ENCODE measurements at regions not wholly inside any gene's neighbourhood (a gene's known extent, or its start where the extent isn't known, plus 50 kb on each side); places are given as distances from the start of the nearest gene placed in this dataset.

GRCh38 chr4:62791386-62791785, 1591.3 kb downstream of the ADGRL3 start:
- H3K27ac Mint-ChIP-seq: no peak overlapping the region
- DNase-seq (no peak), ATAC-seq (no peak)
- ChIA-PET POLR2A (no interaction called here), CTCF (no interaction called here)
- no peak overlapping the region for H3K4me3 Mint-ChIP-seq
- no peaks in the 10 kb centered on the region for H3K36me3 Mint-ChIP-seq (ENCODE audit: low read depth)
- intact Hi-C loops (cut with DNase I, micrococcal nuclease): no loop called here
- peaks cover 3% of the 10 kb centered on the region for H3K9me3 Mint-ChIP-seq (ENCODE audit: low read depth)
- no peaks in the 10 kb centered on the region for H3K27me3 Mint-ChIP-seq
- no peaks in the 10 kb centered on the region for H3K4me1 Mint-ChIP-seq

DNA sequence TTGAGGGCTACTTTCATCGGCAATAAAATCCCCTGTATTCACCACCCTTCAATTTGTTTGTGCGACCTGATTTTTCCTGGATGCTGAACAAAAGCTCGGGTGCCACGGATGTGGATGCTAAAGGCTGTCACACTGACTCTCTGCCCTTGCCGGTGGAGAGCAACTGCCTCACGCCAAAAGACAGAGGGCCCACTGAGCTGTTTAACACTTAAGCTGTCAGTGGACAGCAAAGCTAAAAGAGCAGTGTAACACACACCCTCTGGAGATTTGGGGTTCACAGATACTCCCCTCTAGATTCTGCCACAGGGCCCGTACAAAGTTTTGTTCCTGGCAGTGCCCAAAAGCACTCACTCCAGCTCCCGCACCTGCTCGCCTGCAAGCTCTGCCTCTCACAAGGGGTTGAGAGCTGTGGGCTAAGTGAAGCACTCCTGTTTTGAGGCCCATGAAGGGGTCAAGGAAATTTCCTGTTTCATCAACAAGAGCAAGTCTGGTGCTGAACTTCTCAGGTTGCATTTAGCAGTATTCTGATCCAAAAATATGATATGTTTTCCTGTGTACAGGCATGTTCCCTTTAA, 1571.9 kb downstream of the ADGRL3 start:
- CTCF ChIA-PET: no interaction called here
- POLR2A ChIA-PET: no interaction called here
- no peaks in the 10 kb centered on the region for H3K36me3 Mint-ChIP-seq (ENCODE audit: low read depth)
- intact Hi-C loops (cut with DNase I, micrococcal nuclease): no loop called here
- H3K4me3 Mint-ChIP-seq: no peak overlapping the region
- H3K4me1 Mint-ChIP-seq: no peaks in the 10 kb centered on the region
- DNase-seq (no peak), ATAC-seq (no peak)
- H3K27me3 Mint-ChIP-seq: no peaks in the 10 kb centered on the region
- no peak overlapping the region for H3K27ac Mint-ChIP-seq
- peaks cover 12% of the 10 kb centered on the region for H3K9me3 Mint-ChIP-seq (ENCODE audit: low read depth)

GRCh38 chr4:62740296-62740695, 1540.2 kb downstream of the ADGRL3 start:
- Mint-ChIP-seq H3K4me1 (no peaks in the 10 kb centered on the region), H3K36me3 (ENCODE audit: low read depth) (no peaks in the 10 kb centered on the region), H3K27ac (no peak overlapping the region), H3K27me3 (no peaks in the 10 kb centered on the region), H3K9me3 (ENCODE audit: low read depth) (peaks cover under 1% of the 10 kb centered on the region), H3K4me3 (no peak overlapping the region)
- ATAC-seq: no peak
- CTCF ChIA-PET: no interaction called here
- DNase-seq: no peak
- POLR2A ChIA-PET: no interaction called here
- intact Hi-C loops (cut with DNase I, micrococcal nuclease): no loop called here

DNA sequence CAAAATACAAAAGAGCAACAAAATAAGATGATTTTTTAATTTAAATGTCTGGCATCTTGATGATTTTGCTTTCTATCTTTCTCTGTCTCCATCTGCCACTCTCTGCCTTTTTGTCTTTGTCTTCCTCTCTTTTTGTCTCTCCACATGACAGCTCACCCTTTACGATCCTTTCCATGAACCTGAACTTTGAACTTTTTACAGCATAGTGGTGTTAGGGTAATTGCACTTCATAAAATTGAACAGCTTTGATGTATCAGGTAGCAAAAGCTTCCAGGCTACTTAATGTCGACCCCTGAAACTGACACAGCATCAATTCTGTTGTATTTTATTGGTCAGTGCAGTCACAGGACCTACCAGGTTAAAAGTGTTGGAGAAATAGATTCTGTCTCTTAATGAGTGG, 1517.0 kb downstream of the ADGRL3 start:
- H3K27me3 Mint-ChIP-seq: no peaks in the 10 kb centered on the region
- ATAC-seq (no peak), DNase-seq (no peak)
- H3K4me3 Mint-ChIP-seq: no peak overlapping the region
- peaks cover 2% of the 10 kb centered on the region for H3K9me3 Mint-ChIP-seq (ENCODE audit: low read depth)
- H3K36me3 Mint-ChIP-seq (ENCODE audit: low read depth): no peaks in the 10 kb centered on the region
- H3K4me1 Mint-ChIP-seq: no peaks in the 10 kb centered on the region
- no peak overlapping the region for H3K27ac Mint-ChIP-seq
- ChIA-PET CTCF (no interaction called here), POLR2A (no interaction called here)
- intact Hi-C loops (cut with DNase I, micrococcal nuclease): no loop called here

- Mint-ChIP-seq H3K27ac (no peak overlapping the region), H3K36me3 (ENCODE audit: low read depth) (no peaks in the 10 kb centered on the region), H3K27me3 (no peaks in the 10 kb centered on the region), H3K4me1 (no peaks in the 10 kb centered on the region), H3K4me3 (no peak overlapping the region), H3K9me3 (ENCODE audit: low read depth) (peaks cover 5% of the 10 kb centered on the region)
- CTCF ChIA-PET: no interaction called here
- intact Hi-C loops (cut with DNase I, micrococcal nuclease): no loop called here
- POLR2A ChIA-PET: no interaction called here
- ATAC-seq: no peak
- no peak for DNase-seq
These were observed 1511.4 kb downstream of the ADGRL3 start for GRCh38 chr4:62711575-62711974.

DNA sequence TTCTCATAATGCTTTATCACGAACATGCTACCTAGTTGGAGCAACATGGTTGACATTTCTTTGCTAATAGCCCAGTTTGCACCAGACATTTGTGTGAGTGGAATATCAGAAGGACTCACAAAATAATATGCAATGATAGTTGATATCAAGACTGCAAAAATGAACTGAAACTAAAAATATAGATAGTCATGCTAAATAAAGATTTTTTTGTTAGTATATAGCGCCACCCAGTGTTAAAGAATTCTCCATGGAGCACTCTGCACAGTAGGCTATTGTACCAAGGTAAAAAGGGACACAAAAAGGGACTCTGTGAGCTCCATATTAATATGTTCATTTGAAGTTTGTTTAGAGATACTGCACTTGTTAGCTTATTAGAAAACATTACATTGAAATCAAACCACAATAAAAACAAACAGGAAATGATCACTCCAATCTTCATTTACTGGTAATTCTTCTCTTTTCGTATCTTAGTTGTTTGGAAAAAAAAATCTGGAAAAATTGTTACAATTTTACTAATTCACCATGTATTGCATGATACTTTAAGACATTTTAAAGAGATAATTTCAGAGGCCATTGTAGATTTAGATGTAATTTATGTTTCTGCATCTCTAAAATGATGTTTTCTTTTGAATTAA, 1509.6 kb downstream of the ADGRL3 start:
- POLR2A ChIA-PET: no interaction called here
- H3K36me3 Mint-ChIP-seq (ENCODE audit: low read depth): no peaks in the 10 kb centered on the region
- no peak overlapping the region for H3K27ac Mint-ChIP-seq
- H3K4me1 Mint-ChIP-seq: no peaks in the 10 kb centered on the region
- H3K4me3 Mint-ChIP-seq: no peak overlapping the region
- H3K9me3 Mint-ChIP-seq (ENCODE audit: low read depth): peaks cover 5% of the 10 kb centered on the region
- intact Hi-C loops (cut with DNase I, micrococcal nuclease): no loop called here
- H3K27me3 Mint-ChIP-seq: no peaks in the 10 kb centered on the region
- ATAC-seq (no peak), DNase-seq (no peak)
- CTCF ChIA-PET: no interaction called here

DNA sequence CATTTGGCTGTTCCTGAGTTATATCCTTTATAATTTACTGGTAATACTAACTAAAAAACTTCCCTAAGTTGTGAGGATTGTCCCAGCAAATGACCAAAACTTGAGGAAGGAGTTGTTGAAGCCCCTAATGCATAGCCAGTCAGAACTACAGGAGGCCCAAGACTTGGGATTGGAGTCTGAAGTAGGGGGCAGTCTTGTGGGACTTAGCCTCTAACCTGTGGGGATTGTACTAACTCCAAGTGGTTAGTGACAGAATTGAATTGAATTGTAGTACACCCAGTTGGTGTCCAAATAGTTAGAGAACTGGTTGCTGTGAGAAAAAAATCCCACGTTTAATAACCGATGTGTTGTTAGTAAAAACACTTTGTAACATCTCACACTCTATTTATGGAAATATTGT, 1506.3 kb downstream of the ADGRL3 start:
- ChIA-PET POLR2A (no interaction called here), CTCF (no interaction called here)
- Mint-ChIP-seq H3K36me3 (ENCODE audit: low read depth) (no peaks in the 10 kb centered on the region), H3K9me3 (ENCODE audit: low read depth) (peaks cover 3% of the 10 kb centered on the region), H3K4me1 (no peaks in the 10 kb centered on the region), H3K4me3 (no peak overlapping the region), H3K27ac (no peak overlapping the region), H3K27me3 (no peaks in the 10 kb centered on the region)
- DNase-seq (no peak), ATAC-seq (no peak)
- intact Hi-C loops (cut with DNase I, micrococcal nuclease): no loop called here

GRCh38 chr4:62683799-62684566, 1483.9 kb downstream of the ADGRL3 start:
- intact Hi-C loops (cut with DNase I, micrococcal nuclease): no loop called here
- no peak for ATAC-seq

DNA sequence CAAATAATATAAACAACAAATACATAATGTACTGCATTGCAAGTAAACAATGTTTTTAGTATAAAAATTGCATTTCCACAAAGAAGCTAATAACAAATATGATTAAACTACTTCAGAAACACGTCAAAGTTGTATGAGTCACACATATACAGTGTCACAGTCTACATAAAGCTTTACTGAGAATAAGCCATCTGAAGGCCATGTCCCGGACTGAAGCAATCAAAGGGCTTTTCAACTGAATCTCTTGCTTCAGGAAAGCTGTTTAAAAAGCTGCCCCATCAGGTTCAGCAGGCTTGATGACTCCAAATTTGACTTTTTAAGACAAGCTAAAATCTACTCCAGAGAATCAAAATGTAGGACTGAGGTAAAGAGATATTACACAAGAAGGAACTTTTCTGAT, 1476.8 kb downstream of the ADGRL3 start:
- CTCF ChIA-PET: interaction anchor here (1.3 kb wide), 1 partner anchor 16 kb away, joined by 3 read pairs; no protein-coding TSS in a partner anchor
- Mint-ChIP-seq H3K27ac (no peak overlapping the region), H3K4me1 (no peaks in the 10 kb centered on the region), H3K27me3 (no peaks in the 10 kb centered on the region), H3K4me3 (no peak overlapping the region), H3K36me3 (ENCODE audit: low read depth) (no peaks in the 10 kb centered on the region), H3K9me3 (ENCODE audit: low read depth) (peaks cover 16% of the 10 kb centered on the region)
- no peak for ATAC-seq
- intact Hi-C loops (cut with DNase I, micrococcal nuclease): no loop called here
- DNase-seq: no peak
- POLR2A ChIA-PET: no interaction called here

More at GRCh38 chr4:62683799-62684566, 1483.9 kb downstream of the ADGRL3 start:
- no peak overlapping the region for H3K4me3 Mint-ChIP-seq
- H3K4me1 Mint-ChIP-seq: no peaks in the 10 kb centered on the region
- POLR2A ChIA-PET: no interaction called here
- DNase-seq: no peak
- no peak overlapping the region for H3K27ac Mint-ChIP-seq
- H3K9me3 Mint-ChIP-seq (ENCODE audit: low read depth): peaks cover 12% of the 10 kb centered on the region
- H3K27me3 Mint-ChIP-seq: no peaks in the 10 kb centered on the region
- CTCF ChIA-PET: no interaction called here
- no peaks in the 10 kb centered on the region for H3K36me3 Mint-ChIP-seq (ENCODE audit: low read depth)

DNA sequence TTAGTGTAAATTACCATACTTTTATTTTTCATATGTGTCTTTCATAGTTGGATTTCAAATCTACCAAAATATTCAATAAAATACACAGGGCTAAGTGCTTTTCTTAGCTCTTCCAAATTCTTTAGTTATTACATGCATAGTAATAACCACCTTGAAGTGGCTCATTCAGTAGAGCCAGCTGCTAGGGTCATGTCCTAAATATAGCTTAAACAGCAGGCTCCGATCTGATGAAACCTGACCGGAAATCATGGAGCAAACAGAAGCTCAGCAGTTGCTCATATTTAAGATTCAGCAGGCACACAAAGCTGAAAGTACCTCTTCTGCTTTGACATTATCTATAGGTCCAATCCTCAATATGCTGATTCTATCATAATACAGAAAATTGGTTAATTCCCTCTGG, 1470.4 kb downstream of the ADGRL3 start:
- ATAC-seq: no peak
- Mint-ChIP-seq H3K27ac (no peak overlapping the region), H3K36me3 (ENCODE audit: low read depth) (no peaks in the 10 kb centered on the region), H3K4me3 (no peak overlapping the region), H3K9me3 (ENCODE audit: low read depth) (peaks cover 8% of the 10 kb centered on the region), H3K27me3 (no peaks in the 10 kb centered on the region), H3K4me1 (no peaks in the 10 kb centered on the region)
- ChIA-PET CTCF (no interaction called here), POLR2A (no interaction called here)
- DNase-seq: no peak
- intact Hi-C loops (cut with DNase I, micrococcal nuclease): no loop called here

- ChIA-PET CTCF (interaction anchor here (0.7 to 1.0 kb wide), 2 partner anchors 16 to 68 kb away, joined by 3 read pairs; no protein-coding TSS in a partner anchor), POLR2A (no interaction called here)
- no peaks in the 10 kb centered on the region for H3K27me3 Mint-ChIP-seq
- ATAC-seq (no peak), DNase-seq (no peak)
- no peaks in the 10 kb centered on the region for H3K36me3 Mint-ChIP-seq (ENCODE audit: low read depth)
- intact Hi-C loops (cut with DNase I, micrococcal nuclease): no loop called here
- no peaks in the 10 kb centered on the region for H3K4me1 Mint-ChIP-seq
- H3K9me3 Mint-ChIP-seq (ENCODE audit: low read depth): peaks cover 11% of the 10 kb centered on the region
- H3K4me3 Mint-ChIP-seq: no peak overlapping the region
- H3K27ac Mint-ChIP-seq: no peak overlapping the region
These were observed 1461.7 kb downstream of the ADGRL3 start for GRCh38 chr4:62661821-62662220.

DNA sequence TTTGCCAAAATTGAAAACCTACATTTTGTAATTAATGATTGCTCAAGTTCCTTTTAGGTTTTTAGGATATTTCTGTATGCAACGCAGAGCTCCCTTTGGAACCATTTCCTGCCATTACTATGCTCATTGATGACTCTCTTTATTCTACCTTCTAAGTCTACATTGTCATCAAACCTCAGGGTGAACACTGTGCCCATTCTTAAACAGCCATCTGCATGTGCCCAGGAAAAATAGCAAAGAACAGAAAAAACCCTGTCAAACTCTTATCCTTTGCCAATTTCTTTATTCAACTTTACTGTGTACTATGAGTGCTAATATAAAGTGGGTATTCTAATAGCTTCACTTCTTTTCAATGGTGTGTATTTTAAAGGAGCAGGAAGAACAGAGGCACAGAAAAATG, 1455.9 kb downstream of the ADGRL3 start:
- no peaks in the 10 kb centered on the region for H3K27me3 Mint-ChIP-seq
- H3K4me3 Mint-ChIP-seq: no peak overlapping the region
- intact Hi-C loops (cut with DNase I, micrococcal nuclease): no loop called here
- no peak overlapping the region for H3K27ac Mint-ChIP-seq
- H3K4me1 Mint-ChIP-seq: no peaks in the 10 kb centered on the region
- CTCF ChIA-PET: no interaction called here
- POLR2A ChIA-PET: no interaction called here
- peaks cover 2% of the 10 kb centered on the region for H3K9me3 Mint-ChIP-seq (ENCODE audit: low read depth)
- H3K36me3 Mint-ChIP-seq (ENCODE audit: low read depth): no peaks in the 10 kb centered on the region
- DNase-seq: no peak
- ATAC-seq: no peak

All from activated CD4-positive, alpha-beta T cell treated with anti-CD3 and anti-CD28 coated beads for 36 hours (primary cell).